ENCODE measurements at regions not wholly inside any gene's neighbourhood (a gene's known extent, or its start where the extent isn't known, plus 50 kb on each side); places are given as distances from the start of the nearest gene placed in this dataset.

- TF ChIP-seq, protein P1, sequence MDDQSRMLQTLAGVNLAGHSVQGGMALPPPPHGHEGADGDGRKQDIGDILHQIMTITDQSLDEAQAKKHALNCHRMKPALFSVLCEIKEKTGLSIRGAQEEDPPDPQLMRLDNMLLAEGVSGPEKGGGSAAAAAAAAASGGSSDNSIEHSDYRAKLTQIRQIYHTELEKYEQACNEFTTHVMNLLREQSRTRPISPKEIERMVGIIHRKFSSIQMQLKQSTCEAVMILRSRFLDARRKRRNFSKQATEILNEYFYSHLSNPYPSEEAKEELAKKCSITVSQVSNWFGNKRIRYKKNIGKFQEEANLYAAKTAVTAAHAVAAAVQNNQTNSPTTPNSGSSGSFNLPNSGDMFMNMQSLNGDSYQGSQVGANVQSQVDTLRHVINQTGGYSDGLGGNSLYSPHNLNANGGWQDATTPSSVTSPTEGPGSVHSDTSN (IDR thresholded peaks at IDR 0.05) = no peak
- TF ChIP-seq USF1 (IDR thresholded peaks at IDR 0.05; ENCODE audit: borderline replicate concordance, low read depth) (no peak), EZH2phosphoT487 (IDR thresholded peaks at IDR 0.05; ENCODE audit: borderline replicate concordance, low read depth) (no peak)
- TF ChIP-seq, protein P2, sequence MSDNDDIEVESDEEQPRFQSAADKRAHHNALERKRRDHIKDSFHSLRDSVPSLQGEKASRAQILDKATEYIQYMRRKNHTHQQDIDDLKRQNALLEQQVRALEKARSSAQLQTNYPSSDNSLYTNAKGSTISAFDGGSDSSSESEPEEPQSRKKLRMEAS (IDR thresholded peaks at IDR 0.05; ENCODE audit: low read depth) = no peak
Measured at GRCh38 chr13:30134578-30134977, 172.8 kb downstream of the KATNAL1 start (continued).

DNA sequence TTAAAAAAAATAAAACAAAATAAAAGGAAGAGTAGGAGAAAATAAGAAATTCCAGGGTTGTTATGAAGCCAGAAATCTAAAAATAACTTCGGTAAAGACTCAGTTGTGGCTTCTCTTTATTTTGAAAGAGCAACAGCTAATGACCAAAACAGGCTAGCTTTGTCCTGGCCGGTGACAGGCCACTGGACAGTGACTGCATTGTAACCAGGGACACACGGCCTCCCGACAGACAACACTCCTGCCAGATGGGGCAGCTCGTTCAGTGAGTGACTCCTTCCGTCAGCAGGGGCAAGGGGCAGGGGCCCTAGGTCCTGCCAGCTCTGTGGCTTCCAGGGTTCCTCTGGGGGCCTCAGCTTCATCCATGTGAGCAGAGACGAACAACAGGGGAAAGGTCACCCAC is 173.4 kb downstream of the KATNAL1 start:
- no peaks in the 10 kb centered on the region for H3K79me2 ChIP-seq (ENCODE audit: insufficient read depth)
- H4K20me1 ChIP-seq (ENCODE audit: insufficient read depth) = no peaks in the 10 kb centered on the region
- no peak overlapping the region for H3K4me3 ChIP-seq (ENCODE audit: low read depth in 2 of 2, low read length in 1 of 2)
- no peak for TF ChIP-seq CHD2 (IDR thresholded peaks at IDR 0.05; ENCODE audit: low read length, partially characterized antibody)
- no peak for TF ChIP-seq RCOR1 (IDR thresholded peaks at IDR 0.05; ENCODE audit: low read length)
- TF ChIP-seq EZH2phosphoT487 (IDR thresholded peaks at IDR 0.05; ENCODE audit: borderline replicate concordance, low read depth) = no peak
- TF ChIP-seq SMC3 (IDR thresholded peaks at IDR 0.05; ENCODE audit: low read depth, low read length) = no peak
- no peak for TF ChIP-seq MEF2A (IDR thresholded peaks at IDR 0.05; ENCODE audit: borderline replicate concordance, low read depth)
- no peak for TF ChIP-seq RFX5 (IDR thresholded peaks at IDR 0.05; ENCODE audit: low read length)
- no peak for TF ChIP-seq NRF1 (IDR thresholded peaks at IDR 0.05; ENCODE audit: low read depth, low read length)
- no peak for TF ChIP-seq ELF1 (IDR thresholded peaks at IDR 0.05)
- TF ChIP-seq, protein P2 (IDR thresholded peaks at IDR 0.05; ENCODE audit: low read depth) = no peak
- no peak for TF ChIP-seq TAF1 (IDR thresholded peaks at IDR 0.05; ENCODE audit: borderline replicate concordance, low read depth, low read length)
- no peak for TF ChIP-seq POLR2AphosphoS5 (IDR thresholded peaks at IDR 0.05; ENCODE audit: low read depth, low read length)
- no peak for TF ChIP-seq TCF12 (IDR thresholded peaks at IDR 0.05)
- TF ChIP-seq NFIC (IDR thresholded peaks at IDR 0.05; ENCODE audit: borderline replicate concordance) = no peak
- TF ChIP-seq RXRA (IDR thresholded peaks at IDR 0.05; ENCODE audit: borderline replicate concordance, low read depth) = no peak
- TF ChIP-seq, protein P3, sequence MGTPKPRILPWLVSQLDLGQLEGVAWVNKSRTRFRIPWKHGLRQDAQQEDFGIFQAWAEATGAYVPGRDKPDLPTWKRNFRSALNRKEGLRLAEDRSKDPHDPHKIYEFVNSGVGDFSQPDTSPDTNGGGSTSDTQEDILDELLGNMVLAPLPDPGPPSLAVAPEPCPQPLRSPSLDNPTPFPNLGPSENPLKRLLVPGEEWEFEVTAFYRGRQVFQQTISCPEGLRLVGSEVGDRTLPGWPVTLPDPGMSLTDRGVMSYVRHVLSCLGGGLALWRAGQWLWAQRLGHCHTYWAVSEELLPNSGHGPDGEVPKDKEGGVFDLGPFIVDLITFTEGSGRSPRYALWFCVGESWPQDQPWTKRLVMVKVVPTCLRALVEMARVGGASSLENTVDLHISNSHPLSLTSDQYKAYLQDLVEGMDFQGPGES (IDR thresholded peaks at IDR 0.05; ENCODE audit: low read depth, low read length) = no peak
- TF ChIP-seq EP300 (IDR thresholded peaks at IDR 0.05; ENCODE audit: borderline replicate concordance in 1 of 2, low read depth in 1 of 2, low read length in 1 of 2) = no peak
- TF ChIP-seq CTCF (IDR thresholded peaks at IDR 0.05) = no peak
- no peak for TF ChIP-seq GATA2 (CRISPR knock-in tag; IDR thresholded peaks at IDR 0.05)
- no peak for TF ChIP-seq USF2 (IDR thresholded peaks at IDR 0.05; ENCODE audit: borderline replicate concordance, low read depth, low read length)
- no peak overlapping the region for H3K9ac ChIP-seq
- H3K27me3 ChIP-seq (ENCODE audit: insufficient read depth) = no peaks in the 10 kb centered on the region
- no peaks in the 10 kb centered on the region for H3K36me3 ChIP-seq (replicated peaks in 1 of 2; ENCODE audit: control insufficient read depth in 1 of 2, insufficient read depth in 2 of 2, low read length in 1 of 2)
- DNase-seq = no peak
- no peak overlapping the region for H2AFZ ChIP-seq (ENCODE audit: low read depth)
- no peaks in the 10 kb centered on the region for H3K9me3 ChIP-seq
- H3F3A ChIP-seq (replicated peaks; ENCODE audit: insufficient read depth) = no peaks in the 10 kb centered on the region
- peaks cover 0 to 15% of the 10 kb centered on the region in 2 experiments; a peak in 2 of 4 replicates for H3K4me1 ChIP-seq (ENCODE audit: control insufficient read depth in 1 of 2, insufficient read depth in 2 of 2, low read depth in 1 of 2, low read length in 1 of 2)
- H3K9me2 ChIP-seq = no peaks in the 10 kb centered on the region
- no peak overlapping the region for H3K4me2 ChIP-seq
- CTCF ChIA-PET = interaction anchor here (0.7 to 5.2 kb wide), 12 partner anchors 10 to 911 kb away, joined by 3 to 74 read pairs (median 8); partner anchors contain the start of gene KATNAL1
- POLR2A ChIA-PET = no interaction called here
- no peak overlapping the region for H3K27ac ChIP-seq (ENCODE audit: low read depth in 2 of 2, low read length in 1 of 2)
- WGBS (ENCODE audit: low lambda C conversion rate) = 79% methylated on average over 6 of the region's 7 CpGs

Data from SK-N-SH (cell line).